Lower leg skin (tissue), 3 donors: ENCODE measurements at regions not wholly inside any gene's neighbourhood (a gene's known extent, or its start where the extent isn't known, plus 50 kb on each side); places are given as distances from the start of the nearest gene placed in this dataset.

Experiments used
- CTCF ChIP-seq, 3 donors: fragments of 450-650 bp; IDR thresholded peaks; one replicate each; pipeline ENCODE4 v1.5.1; 2016; ENCODE audit warnings: antibody characterized with exemption in 3 of 3, mild to moderate bottlenecking in 3 of 3, moderate library complexity in 2 of 3
- POLR2A ChIP-seq, 2 donors: fragments of 450-650 bp; IDR thresholded peaks; one replicate each; pipeline ENCODE4 v1.6.1; 2016 to 2017; ENCODE audit warnings: antibody characterized with exemption in 2 of 2, mild to moderate bottlenecking in 1 of 2, moderate library complexity in 1 of 2

GRCh38 chr6:9240861-9241260, 805.5 kb upstream of the SLC35B3 start:
- no peak for TF ChIP-seq CTCF (IDR thresholded peaks at IDR 0.05)
- no peak for TF ChIP-seq POLR2A (IDR thresholded peaks at IDR 0.05)
